ENCODE measurements at regions not wholly inside any gene's neighbourhood (a gene's known extent, or its start where the extent isn't known, plus 50 kb on each side); places are given as distances from the start of the nearest gene placed in this dataset.

DNA sequence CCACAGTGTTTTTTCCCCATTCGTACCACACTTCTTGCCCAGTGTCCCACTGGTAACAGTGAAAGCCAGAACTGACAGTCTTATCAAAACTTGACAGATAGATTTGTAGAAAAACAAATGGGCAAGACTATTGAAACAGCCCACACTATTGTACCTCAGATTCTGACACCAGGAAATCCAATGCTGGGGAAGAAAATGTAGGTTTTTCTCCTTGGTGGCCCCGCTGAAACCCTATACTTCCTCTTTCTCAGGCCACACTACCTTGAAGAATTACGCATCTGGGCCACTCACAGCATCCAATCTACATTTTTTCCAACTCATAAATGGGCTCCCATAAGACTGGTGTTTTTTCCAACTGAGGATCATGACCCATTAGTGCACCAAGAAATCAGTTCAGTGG is 90.9 kb upstream of the HDDC2 start:
- intact Hi-C loops (cut with DNase I; ENCODE audit: low total_unique reads): no loop called here
- H3K4me3 ChIP-seq (ENCODE audit: low read depth, poor library complexity, severe bottlenecking): no peak overlapping the region
- TF ChIP-seq CTCF (IDR thresholded peaks at IDR 0.05) (no peak), POLR2A (IDR thresholded peaks at IDR 0.05) (no peak)
- no peak for DNase-seq (ENCODE audit: low spot score in 2 of 2)
- 78 to 80% methylated on average over 3 of the region's 3 CpGs for WGBS, 2 donors

DNA sequence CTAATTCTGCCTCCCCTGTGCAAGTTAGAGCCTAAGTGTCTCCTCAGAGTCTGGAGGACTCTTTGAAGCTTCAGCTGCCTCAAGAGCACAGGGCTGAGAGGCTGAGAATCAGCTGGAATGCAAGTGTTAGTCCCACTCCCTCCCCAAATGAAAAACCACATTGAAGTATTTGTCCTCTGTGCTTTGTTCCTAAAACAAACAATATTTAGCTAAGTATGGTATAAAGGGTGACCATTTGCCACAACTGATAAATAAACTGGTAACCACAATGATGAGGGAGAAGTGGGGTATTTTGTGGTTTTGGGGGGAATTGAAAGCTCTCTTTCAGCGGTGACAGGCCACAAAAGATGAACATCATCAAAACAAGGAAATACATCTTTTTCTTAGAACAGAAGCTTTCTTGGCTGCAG is 91.7 kb upstream of the HDDC2 start:
- DNase-seq (ENCODE audit: low spot score in 2 of 2): no peak
- intact Hi-C loops (cut with DNase I; ENCODE audit: low total_unique reads): no loop called here
- H3K4me3 ChIP-seq (ENCODE audit: low read depth, poor library complexity, severe bottlenecking): no peak overlapping the region
- WGBS, 2 donors: 68 to 85% methylated on average over 1 of the region's 1 CpG
- TF ChIP-seq CTCF (IDR thresholded peaks at IDR 0.05): no peak
- no peak for TF ChIP-seq POLR2A (IDR thresholded peaks at IDR 0.05)

DNA sequence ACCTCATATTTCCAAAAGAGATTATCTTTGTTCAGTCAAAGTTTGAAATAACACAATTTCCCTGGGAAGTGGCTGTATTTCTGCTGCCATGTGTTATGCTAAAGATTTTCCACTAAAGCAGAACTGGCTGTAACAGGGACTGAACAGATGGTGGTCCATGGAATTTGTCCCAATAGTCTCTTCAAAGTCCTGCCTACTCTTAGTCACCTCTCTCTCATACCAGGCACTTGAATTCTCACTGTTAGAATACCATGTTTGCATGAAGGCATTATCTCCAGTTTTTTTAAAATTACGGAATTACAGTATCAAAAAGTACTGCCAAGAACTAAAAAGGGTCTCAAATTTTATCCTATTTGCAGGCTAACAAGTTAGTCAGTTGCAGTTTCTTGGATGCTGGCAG is 105.0 kb upstream of the HDDC2 start:
- no peak overlapping the region for H3K4me3 ChIP-seq (ENCODE audit: low read depth, poor library complexity, severe bottlenecking)
- intact Hi-C loops (cut with DNase I; ENCODE audit: low total_unique reads): no loop called here
- DNase-seq (ENCODE audit: low spot score in 2 of 2): no peak
- WGBS, 2 donors: 70 to 92% methylated on average over 1 of the region's 1 CpG
- TF ChIP-seq CTCF (IDR thresholded peaks at IDR 0.05) (no peak), POLR2A (IDR thresholded peaks at IDR 0.05) (no peak)

DNA sequence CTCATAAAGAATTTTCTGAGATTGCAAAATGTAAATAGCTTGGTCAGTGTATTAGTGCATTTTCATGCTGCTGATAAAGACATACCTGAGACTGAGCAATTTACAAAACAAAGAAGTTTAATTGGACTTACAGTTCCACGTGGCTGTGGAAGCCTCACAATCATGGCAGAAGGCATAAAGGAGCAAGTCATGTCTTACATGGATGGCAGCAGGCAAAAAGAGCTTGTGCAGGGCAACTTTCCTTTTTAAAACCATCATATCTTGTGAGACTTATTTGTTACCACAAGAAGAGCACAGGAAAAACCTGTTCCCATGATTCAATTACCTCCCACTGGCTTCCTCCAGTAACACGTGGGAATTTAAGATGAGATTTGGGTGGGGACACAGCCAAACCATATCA is 112.7 kb upstream of the HDDC2 start:
- 74 to 78% methylated on average over 2 of the region's 2 CpGs for WGBS, 2 donors
- intact Hi-C loops (cut with DNase I; ENCODE audit: low total_unique reads): no loop called here
- no peak for TF ChIP-seq CTCF (IDR thresholded peaks at IDR 0.05)
- TF ChIP-seq POLR2A (IDR thresholded peaks at IDR 0.05): no peak
- DNase-seq (ENCODE audit: low spot score in 2 of 2): no peak
- no peak overlapping the region for H3K4me3 ChIP-seq (ENCODE audit: low read depth, poor library complexity, severe bottlenecking)

DNA sequence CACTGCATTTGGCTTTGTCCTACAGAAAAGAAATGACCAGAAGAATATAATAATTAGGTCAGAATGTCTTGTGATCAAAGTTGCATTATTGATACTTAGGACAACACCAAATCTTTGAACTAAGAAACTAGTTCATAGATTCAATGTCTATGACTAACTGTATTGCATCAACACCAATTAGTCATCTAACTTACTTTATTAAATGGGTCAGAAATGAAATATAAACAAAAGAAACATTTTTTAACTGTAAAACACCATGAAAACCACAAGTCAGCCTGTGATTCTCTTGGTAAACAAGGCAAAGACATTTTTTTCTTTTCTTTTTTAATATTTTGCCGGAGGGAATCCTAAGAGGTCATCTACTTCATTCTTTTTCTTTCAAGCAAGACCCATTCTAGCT is 114.1 kb upstream of the HDDC2 start:
- DNase-seq (ENCODE audit: low spot score in 2 of 2): no peak
- intact Hi-C loops (cut with DNase I; ENCODE audit: low total_unique reads): no loop called here
- WGBS, 2 donors: 88 to 92% methylated on average over 1 of the region's 1 CpG
- no peak overlapping the region for H3K4me3 ChIP-seq (ENCODE audit: low read depth, poor library complexity, severe bottlenecking)
- TF ChIP-seq CTCF (IDR thresholded peaks at IDR 0.05) (no peak), POLR2A (IDR thresholded peaks at IDR 0.05) (no peak)

- intact Hi-C loops (cut with DNase I; ENCODE audit: low total_unique reads): no loop called here
- 29 to 42% methylated on average over 9 of the region's 9 CpGs for WGBS, 2 donors
- DNase-seq (ENCODE audit: low spot score in 2 of 2): no peak
- TF ChIP-seq CTCF (IDR thresholded peaks at IDR 0.05) (no peak), POLR2A (IDR thresholded peaks at IDR 0.05) (no peak)
- no peak overlapping the region for H3K4me3 ChIP-seq (ENCODE audit: low read depth, poor library complexity, severe bottlenecking)
Observed at GRCh38 chr6:125421836-125422235, 120.1 kb upstream of the HDDC2 start.

All from lower leg skin (tissue), 4 donors.